H1 (cell line): ENCODE measurements at regions not wholly inside any gene's neighbourhood (a gene's known extent, or its start where the extent isn't known, plus 50 kb on each side); places are given as distances from the start of the nearest gene placed in this dataset.
A peak's percentile ranks its signal among the peaks of the same experiment; 100 is the strongest.

Experiments
- CTCF ChIA-PET: fragments of 300-600 bp; sonication (Branson Sonifier 250); formaldehyde crosslinking; loops from one replicate; lab custom pipeline; 2021; ENCODE audit not compliant: partially characterized antibody; lab: Charles Lee
- POLR2A ChIA-PET: fragments of 300-600 bp; sonication (Branson Sonifier 250); formaldehyde crosslinking; loops from one replicate; lab custom pipeline; 2021; ENCODE audit warnings: inconsistent platforms; ENCODE audit not compliant: partially characterized antibody; lab: Charles Lee
- DNase-seq, 2 experiments: peaks; one replicate each; pipeline versions ENCODE4 v3.0.0 to v3.0.0-alpha.2; 2010 to 2022; ENCODE audit warnings: low spot score in 2 of 2, low read depth in 1 of 2, mixed read lengths in 1 of 2
- FAIRE-seq: peaks from 2 replicates; lab custom pipeline; 2011; peaks lifted over from hg19 to GRCh38; lab: Jason Lieb, UNC
- H2AFZ ChIP-seq: 2 replicates; pipeline ENCODE4 v1.8.1; 2012; ENCODE audit warnings: low read length, inconsistent platforms
- H2AK5ac ChIP-seq: 2 replicates; pipeline ENCODE4 v1.6.1; 2013; ENCODE audit warnings: low read depth, low read length
- H2BK120ac ChIP-seq: replicated peaks from 2 replicates; pipeline ENCODE3; 2013; ENCODE audit warnings: low read depth, low read length, inconsistent platforms
- H2BK12ac ChIP-seq: 2 replicates; pipeline ENCODE4 v1.6.1; 2013; ENCODE audit warnings: low read depth, low read length
- H2BK15ac ChIP-seq: 2 replicates; pipeline ENCODE4 v1.6.1; 2013; ENCODE audit warnings: low read length
- H2BK20ac ChIP-seq: 2 replicates; pipeline ENCODE4 v1.6.1; 2013; ENCODE audit warnings: low read length
- H2BK5ac ChIP-seq: 2 replicates; pipeline ENCODE4 v1.6.1; 2013; ENCODE audit warnings: low read depth, low read length
- H3K14ac ChIP-seq: 2 replicates; pipeline ENCODE4 v1.6.1; 2013; ENCODE audit warnings: inconsistent platforms; ENCODE audit not compliant: insufficient read length
- H3K18ac ChIP-seq: 2 replicates; pipeline ENCODE4 v1.6.1; 2013; ENCODE audit warnings: low read length; ENCODE audit errors: extremely low read depth
- H3K23ac ChIP-seq: 2 replicates; pipeline ENCODE4 v1.6.1; 2013; ENCODE audit warnings: inconsistent platforms; ENCODE audit not compliant: insufficient read length
- H3K23me2 ChIP-seq: 2 replicates; pipeline ENCODE4 v1.6.1; 2013; ENCODE audit warnings: low read depth, low read length
- H3K27ac ChIP-seq: 2 replicates; pipeline ENCODE4 v1.6.1; 2011; ENCODE audit warnings: low read depth, low read length, inconsistent platforms
- H3K27me3 ChIP-seq, 4 experiments: replicated peaks in 1 of 4; 1 replicate in 1 of 4; 2 replicates in 3 of 4; pipeline versions ENCODE4 v1.6.1 to v1.8.1; 2011 to 2013; ENCODE audit warnings: low read length in 3 of 4, mild to moderate bottlenecking in 3 of 4, inconsistent platforms in 2 of 4, mixed read lengths in 2 of 4, moderate library complexity in 1 of 4; ENCODE audit not compliant: control insufficient read depth in 3 of 4, insufficient read depth in 3 of 4; ENCODE audit errors: extremely low read depth in 1 of 4
- H3K36me3 ChIP-seq, 4 experiments: 2 replicates each; pipeline versions ENCODE4 v1.6.1 to v1.8.1; 2011 to 2013; ENCODE audit warnings: mild to moderate bottlenecking in 4 of 4, low read length in 3 of 4, moderate library complexity in 2 of 4, control low read depth in 1 of 4, inconsistent platforms in 1 of 4; ENCODE audit not compliant: insufficient read depth in 4 of 4, control insufficient read depth in 2 of 4
- H3K4ac ChIP-seq: replicated peaks from 2 replicates; pipeline ENCODE3; 2013; ENCODE audit warnings: low read length, low read depth, mixed read lengths, inconsistent platforms; ENCODE audit not compliant: insufficient read length
- H3K4me1 ChIP-seq, 4 experiments: replicated peaks in 1 of 4; 1 replicate in 1 of 4; 2 replicates in 3 of 4; pipeline versions ENCODE4 v1.6.1 to v1.8.1; 2011 to 2013; ENCODE audit warnings: low read length in 3 of 4, inconsistent platforms in 2 of 4, mixed read lengths in 1 of 4; ENCODE audit not compliant: insufficient read depth in 4 of 4, control insufficient read depth in 3 of 4
- H3K4me2 ChIP-seq, 2 experiments: 2 replicates each; pipeline versions ENCODE4 v1.6.1 to v1.8.1; 2011 to 2013; ENCODE audit warnings: low read depth in 2 of 2, low read length in 2 of 2, control low read depth in 1 of 2, inconsistent platforms in 1 of 2, mild to moderate bottlenecking in 1 of 2; ENCODE audit not compliant: insufficient read depth in 1 of 2
- H3K4me3 ChIP-seq, 4 experiments: fragments of 200-600, 300-600 bp in 1 of 4; sonication (generic), shearing (Covaris generic), sonication (Bioruptor Twin) in 1 of 4; 2 replicates each; pipeline versions ENCODE4 v1.5.1 to v1.8.1; 2011 to 2016; ENCODE audit warnings: low read length in 4 of 4, low read depth in 3 of 4, control low read depth in 2 of 4, inconsistent platforms in 2 of 4, mild to moderate bottlenecking in 2 of 4, mixed read lengths in 1 of 4, moderate library complexity in 1 of 4; ENCODE audit not compliant: insufficient read depth in 2 of 4; ENCODE audit errors: extremely low read depth in 1 of 4
- H3K56ac ChIP-seq: replicated peaks from 2 replicates; pipeline ENCODE3; 2013; ENCODE audit warnings: low read depth, mild to moderate bottlenecking, mixed read lengths, low read length, inconsistent platforms; ENCODE audit not compliant: insufficient read length
- H3K79me1 ChIP-seq: 2 replicates; pipeline ENCODE4 v1.6.1; 2013; ENCODE audit warnings: low read depth, low read length, control low read depth
- H3K79me2 ChIP-seq, 2 experiments: 2 replicates each; pipeline versions ENCODE4 v1.6.1 to v1.8.1; 2012 to 2013; ENCODE audit warnings: low read length in 2 of 2, mild to moderate bottlenecking in 2 of 2, inconsistent platforms in 1 of 2; ENCODE audit not compliant: insufficient read depth in 2 of 2, control insufficient read depth in 1 of 2
- H3K9ac ChIP-seq, 4 experiments: replicated peaks in 1 of 4; 1 replicate in 1 of 4; 2 replicates in 3 of 4; pipeline versions ENCODE4 v1.6.1 to v1.8.1; 2011 to 2013; ENCODE audit warnings: low read depth in 3 of 4, low read length in 3 of 4, control low read depth in 2 of 4, mild to moderate bottlenecking in 2 of 4, moderate library complexity in 2 of 4, inconsistent platforms in 1 of 4; ENCODE audit errors: extremely low read depth in 1 of 4
- H3K9me3 ChIP-seq, 2 experiments: 2 replicates each; pipeline versions ENCODE4 v1.6.1 to v1.8.1; 2012 to 2013; ENCODE audit warnings: mild to moderate bottlenecking in 2 of 2, moderate library complexity in 2 of 2, control low read depth in 1 of 2, inconsistent platforms in 1 of 2, low read depth in 1 of 2, low read length in 1 of 2, mixed read lengths in 1 of 2; ENCODE audit not compliant: insufficient read depth in 2 of 2
- H4K20me1 ChIP-seq, 2 experiments: replicated peaks in 1 of 2; 2 replicates each; pipeline versions ENCODE3 to v1.8.1; 2011 to 2013; ENCODE audit warnings: inconsistent platforms in 2 of 2, low read length in 2 of 2, mild to moderate bottlenecking in 1 of 2; ENCODE audit not compliant: insufficient read depth in 2 of 2, control insufficient read depth in 1 of 2
- H4K5ac ChIP-seq: 2 replicates; pipeline ENCODE4 v1.6.1; 2013; ENCODE audit warnings: low read length, low read depth, mixed read lengths, inconsistent platforms; ENCODE audit not compliant: insufficient read length
- H4K8ac ChIP-seq: 2 replicates; pipeline ENCODE4 v1.8.0; 2013; ENCODE audit warnings: mild to moderate bottlenecking, moderate library complexity, low read length, inconsistent platforms; ENCODE audit not compliant: insufficient read depth; ENCODE audit errors: extremely low read depth
- H4K91ac ChIP-seq: replicated peaks from 2 replicates; pipeline ENCODE3; 2013; ENCODE audit warnings: low read length, mixed read lengths, inconsistent platforms; ENCODE audit not compliant: insufficient read length
- BACH1 ChIP-seq: IDR thresholded peaks from 2 replicates; pipeline ENCODE4 v1.6.1; 2012; ENCODE audit warnings: low read length, improper control_type of control experiment
- CTCF ChIP-seq, 3 experiments: IDR thresholded peaks; 1 replicate in 2 of 3; 2 replicates in 1 of 3; pipeline versions ENCODE4 v1.5.1 to v1.6.1; 2011; ENCODE audit warnings: low read length in 3 of 3, mild to moderate bottlenecking in 3 of 3, inconsistent platforms in 2 of 3, low read depth in 1 of 3, moderate library complexity in 1 of 3; ENCODE audit not compliant: insufficient read depth in 1 of 3; ENCODE audit errors: control extremely low read depth in 1 of 3
- E2F6 ChIP-seq: IDR thresholded peaks from 2 replicates; pipeline ENCODE4 v1.6.1; 2012; ENCODE audit warnings: inconsistent platforms
- RAD21 ChIP-seq, 2 experiments: IDR thresholded peaks in 1 of 2; conservative IDR thresholded peaks in 1 of 2; 2 replicates each; pipeline ENCODE4 v1.6.1; 2011; ENCODE audit warnings: low read depth in 2 of 2, low read length in 2 of 2, improper control_type of control experiment in 1 of 2, inconsistent platforms in 1 of 2, mild to moderate bottlenecking in 1 of 2, moderate library complexity in 1 of 2
- TAF1 ChIP-seq: IDR thresholded peaks from 2 replicates; pipeline ENCODE4 v1.6.1; 2011; ENCODE audit warnings: mild to moderate bottlenecking, low read depth, low read length
- TBP ChIP-seq: IDR thresholded peaks from 2 replicates; pipeline ENCODE4 v1.6.1; 2011; ENCODE audit warnings: low read depth, low read length, improper control_type of control experiment

GRCh38 chr11:122037911-122038310 lies 78.1 kb downstream of the BLID start:
- H2BK12ac ChIP-seq: peak overlapping the region; percentile 62; the same call in 1 of the 2 replicates
- ChIA-PET POLR2A (no interaction called here), CTCF (interaction anchor here (0.7 to 1.2 kb wide), 2 partner anchors 355 to 384 kb away, joined by 3 to 4 read pairs; no protein-coding TSS in a partner anchor)

More at GRCh38 chr11:122037911-122038310, 78.1 kb downstream of the BLID start:
- H3K27me3 ChIP-seq: no peaks in the 10 kb centered on the region
- no peak overlapping the region for H2BK120ac ChIP-seq
- DNase-seq: no peak
- no peaks in the 10 kb centered on the region for H3K79me1 ChIP-seq
- no peak overlapping the region for H3K18ac ChIP-seq
- H4K20me1 ChIP-seq: no peaks in the 10 kb centered on the region
- peaks cover 0 to 6% (median under 1%) of the 10 kb centered on the region in 4 experiments; a peak in 4 of 7 replicates for H3K4me1 ChIP-seq
- H2BK5ac ChIP-seq: no peak overlapping the region; the same call in 1 of the 2 replicates
- no peaks in the 10 kb centered on the region for H3K36me3 ChIP-seq
- H3K9ac ChIP-seq: no peak overlapping the region
- no peak overlapping the region for H3K56ac ChIP-seq
- no peak overlapping the region for H3K4me3 ChIP-seq
- H2BK15ac ChIP-seq: no peak overlapping the region
- no peak overlapping the region for H3K23ac ChIP-seq
- H3K79me2 ChIP-seq: no peaks in the 10 kb centered on the region
- TF ChIP-seq CTCF (IDR thresholded peaks at IDR 0.05; ENCODE audit: control extremely low read depth in 1 of 3, insufficient read depth in 1 of 3, low read depth in 1 of 3, low read length in 3 of 3) (no peak), TAF1 (no peak), RAD21 (IDR thresholded peaks at IDR 0.05 in 1 of 2, conservative IDR thresholded peaks at IDR 0.05 in 1 of 2; ENCODE audit: low read depth in 2 of 2, low read length in 2 of 2) (no peak), BACH1 (no peak), E2F6 (no peak), TBP (no peak)
- TF ChIP-seq, all 59 proteins: peak for 0
- H3K9me3 ChIP-seq: no peaks in the 10 kb centered on the region
- no peak overlapping the region for H3K27ac ChIP-seq
- no peak overlapping the region for H3K4me2 ChIP-seq
- no peaks in the 10 kb centered on the region for H3K23me2 ChIP-seq
- H2BK20ac ChIP-seq: peak overlapping the region; percentile 68; the same call in 1 of the 2 replicates
- H4K91ac ChIP-seq: no peak overlapping the region
- 0 out of 2 replicates have a peak overlapping the region, but pooled peaks have one; percentile 10 for H2AFZ ChIP-seq
- FAIRE-seq: no peak
- H3K14ac ChIP-seq: no peak overlapping the region
- peak overlapping the region; percentile 69 for H3K4ac ChIP-seq
- no peak overlapping the region for H4K8ac ChIP-seq
- no peak overlapping the region for H4K5ac ChIP-seq
- H2AK5ac ChIP-seq: no peak overlapping the region
